ENCODE measurements at regions not wholly inside any gene's neighbourhood (a gene's known extent, or its start where the extent isn't known, plus 50 kb on each side); places are given as distances from the start of the nearest gene placed in this dataset.

- TF ChIP-seq CTCF (IDR thresholded peaks at IDR 0.05) (no peak), POLR2A (IDR thresholded peaks at IDR 0.05) (no peak)
These were observed 514.2 kb downstream of the KCTD16 start for GRCh38 chr5:144684899-144685298.

Data from esophagus squamous epithelium (tissue), 4 donors.